ENCODE measurements at regions not wholly inside any gene's neighbourhood (a gene's known extent, or its start where the extent isn't known, plus 50 kb on each side); places are given as distances from the start of the nearest gene placed in this dataset.

DNA sequence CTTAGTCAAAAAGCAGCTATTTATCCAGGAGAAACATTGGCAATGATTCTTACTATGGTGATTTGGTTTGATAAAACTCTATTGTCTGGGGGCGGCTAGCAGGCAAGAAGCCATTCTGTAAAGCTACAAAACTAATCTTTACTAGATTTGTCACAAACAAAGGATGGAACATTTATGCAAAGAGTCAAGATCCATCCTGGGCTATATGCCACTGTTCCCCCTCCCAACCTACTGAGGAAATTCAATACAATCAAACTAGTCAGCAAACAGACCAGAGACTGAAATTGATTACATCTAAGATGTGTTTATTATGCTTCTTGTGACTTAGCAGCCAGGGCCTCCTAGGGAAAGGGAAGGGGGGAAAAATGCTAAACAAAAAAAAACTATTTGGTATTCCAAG, 397.6 kb downstream of the GPAM start:
- DNase-seq (ENCODE audit: low read depth in 1 of 2, low spot score in 1 of 2) = no peak

GRCh38 chr10:111789821-111790220, 393.7 kb downstream of the GPAM start:
- DNase-seq (ENCODE audit: low read depth in 1 of 2, low spot score in 1 of 2) = no peak

DNA sequence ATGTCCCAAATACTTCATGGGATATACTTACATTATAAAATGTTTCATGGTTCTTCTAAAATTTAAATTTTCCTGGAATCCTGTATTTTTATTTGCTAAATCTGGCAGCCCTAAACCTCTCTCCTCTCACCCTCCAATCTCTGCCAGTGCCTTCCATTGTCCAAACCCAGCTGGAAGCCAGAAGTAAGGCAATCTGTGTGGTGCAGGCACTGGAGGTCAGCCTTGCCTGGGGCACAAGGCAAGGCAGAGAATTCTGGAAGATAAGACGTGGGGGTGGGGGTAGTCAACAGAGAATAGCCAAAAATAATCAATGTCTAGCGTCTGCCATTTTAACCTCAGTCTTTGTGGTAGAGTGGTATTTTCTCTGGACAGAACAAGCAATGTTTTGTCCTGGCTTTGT, 381.7 kb downstream of the GPAM start:
- DNase-seq (ENCODE audit: low read depth in 1 of 2, low spot score in 1 of 2) = no peak

GRCh38 chr10:111804781-111805180, 378.8 kb downstream of the GPAM start:
- no peak for DNase-seq (ENCODE audit: low read depth in 1 of 2, low spot score in 1 of 2)

DNA sequence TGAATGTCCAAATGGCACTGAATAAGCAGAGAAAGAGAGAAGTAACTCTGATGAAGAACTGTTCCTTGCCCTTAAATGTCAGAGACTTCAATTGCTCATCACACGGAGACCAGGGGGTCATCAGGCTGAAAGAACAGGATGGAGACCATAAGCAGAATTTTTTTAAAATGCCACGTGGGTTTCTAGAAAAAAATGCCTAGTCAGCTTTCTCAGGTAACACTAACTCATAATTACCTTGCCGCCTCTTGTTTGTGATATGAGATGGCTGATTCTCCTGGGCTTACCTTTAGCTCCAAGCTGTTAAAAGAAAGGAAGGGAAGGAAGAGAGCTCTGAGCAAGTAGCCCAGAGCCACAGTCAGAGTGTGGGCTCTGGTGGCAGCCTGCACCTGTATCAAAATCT, 372.0 kb downstream of the GPAM start:
- no peak for DNase-seq (ENCODE audit: low read depth in 1 of 2, low spot score in 1 of 2)

DNA sequence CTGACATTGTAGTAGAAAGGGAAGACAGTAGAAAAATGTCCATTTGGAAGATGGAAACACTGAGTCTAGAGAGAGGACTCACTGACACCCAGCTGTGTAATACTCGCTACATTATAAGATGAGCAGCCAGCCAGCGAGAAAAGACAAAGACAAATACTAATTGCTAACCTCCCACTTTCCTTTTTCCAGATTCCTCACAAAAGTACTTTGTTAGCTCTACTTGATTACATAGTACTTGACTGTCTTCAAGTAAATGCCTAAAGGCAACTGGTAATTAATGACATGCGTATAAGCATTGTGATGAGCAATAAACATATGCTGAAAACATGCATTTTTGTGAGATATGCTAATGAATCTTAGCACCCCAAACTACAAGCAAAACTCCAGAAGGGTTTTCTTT, 363.1 kb downstream of the GPAM start:
- DNase-seq (ENCODE audit: low read depth in 1 of 2, low spot score in 1 of 2) = no peak

GRCh38 chr10:111821871-111822270, 361.7 kb downstream of the GPAM start:
- DNase-seq (ENCODE audit: low read depth in 1 of 2, low spot score in 1 of 2) = no peak

GRCh38 chr10:111822661-111823060, 360.9 kb downstream of the GPAM start:
- DNase-seq (ENCODE audit: low read depth in 1 of 2, low spot score in 1 of 2) = no peak

DNA sequence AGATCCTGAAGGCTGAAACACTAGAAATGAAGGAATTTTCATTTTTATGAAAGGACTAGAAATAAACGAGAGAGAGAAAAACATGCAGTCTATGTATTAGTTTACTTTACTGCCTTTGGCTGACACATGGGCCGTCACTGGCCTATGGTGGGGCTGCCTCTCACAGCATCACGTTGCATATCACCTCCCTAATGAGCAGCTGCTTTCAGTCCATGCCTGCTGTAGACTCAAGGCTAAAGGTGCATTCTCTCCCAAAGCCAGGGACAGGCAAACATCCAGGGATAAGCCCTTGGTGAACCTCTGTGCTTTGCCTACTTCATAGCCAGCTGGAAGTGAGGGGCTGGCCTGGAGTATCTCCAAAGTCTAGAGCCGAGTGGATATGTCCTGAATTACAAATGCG, 359.4 kb downstream of the GPAM start:
- no peak for DNase-seq (ENCODE audit: low read depth in 1 of 2, low spot score in 1 of 2)

DNA sequence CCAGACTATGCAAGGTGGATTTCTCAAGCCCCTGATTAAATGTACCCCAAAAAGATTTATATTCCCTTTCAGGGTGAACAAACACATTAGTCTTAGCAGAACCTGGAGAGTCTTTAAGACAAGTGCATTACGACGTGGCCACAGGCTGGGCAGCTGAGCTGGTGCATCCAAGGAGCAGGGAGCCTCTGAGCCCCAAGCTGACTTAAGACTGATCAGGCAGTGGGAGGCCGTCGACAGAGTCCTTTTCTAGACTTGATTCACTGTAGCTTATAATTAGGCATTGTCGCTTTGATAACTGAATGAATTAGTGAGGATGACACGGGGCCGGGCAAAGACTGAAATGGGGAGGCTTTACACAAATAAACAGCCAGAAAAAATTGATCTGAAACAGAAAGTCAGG, 353.2 kb downstream of the GPAM start:
- DNase-seq (ENCODE audit: low read depth in 1 of 2, low spot score in 1 of 2) = no peak

DNA sequence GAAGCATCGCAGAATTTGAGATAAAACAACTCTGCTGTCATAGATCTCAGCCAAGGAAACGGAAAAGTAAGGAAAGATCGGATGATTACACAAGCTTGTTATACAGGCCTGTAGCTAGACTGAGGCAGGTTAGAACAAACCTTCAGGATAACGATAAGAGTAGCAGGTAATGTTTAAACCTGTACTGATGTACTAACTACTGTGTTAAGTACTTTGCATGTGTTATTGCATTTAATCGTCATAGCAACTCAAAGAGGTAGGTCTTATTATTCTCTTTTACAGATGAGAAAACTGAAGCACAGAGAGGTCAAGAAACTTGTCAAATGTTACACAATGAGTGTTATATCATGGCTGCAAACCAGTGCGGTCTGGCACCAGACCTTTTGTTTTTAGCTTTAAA, 352.5 kb downstream of the GPAM start:
- DNase-seq (ENCODE audit: low read depth in 1 of 2, low spot score in 1 of 2) = no peak

DNA sequence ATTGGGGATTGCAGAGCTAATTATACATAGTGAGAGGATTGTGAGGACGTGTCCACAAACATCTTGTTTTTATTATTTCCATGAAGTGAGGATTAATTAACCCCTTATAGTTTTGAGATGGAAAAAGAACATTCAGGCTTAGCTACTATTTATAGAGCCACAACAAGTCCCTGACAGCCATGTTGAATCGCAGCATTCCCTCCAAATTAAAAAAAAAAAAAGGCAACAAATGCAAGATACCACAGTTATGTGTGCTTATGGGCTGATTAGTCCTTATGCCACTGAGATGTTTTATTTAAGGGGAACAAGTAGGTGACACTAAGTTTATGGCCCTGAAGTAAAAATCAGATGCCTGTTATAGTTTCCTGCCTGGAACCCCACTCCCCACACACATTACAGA, 350.3 kb downstream of the GPAM start:
- no peak for DNase-seq (ENCODE audit: low read depth in 1 of 2, low spot score in 1 of 2)

DNA sequence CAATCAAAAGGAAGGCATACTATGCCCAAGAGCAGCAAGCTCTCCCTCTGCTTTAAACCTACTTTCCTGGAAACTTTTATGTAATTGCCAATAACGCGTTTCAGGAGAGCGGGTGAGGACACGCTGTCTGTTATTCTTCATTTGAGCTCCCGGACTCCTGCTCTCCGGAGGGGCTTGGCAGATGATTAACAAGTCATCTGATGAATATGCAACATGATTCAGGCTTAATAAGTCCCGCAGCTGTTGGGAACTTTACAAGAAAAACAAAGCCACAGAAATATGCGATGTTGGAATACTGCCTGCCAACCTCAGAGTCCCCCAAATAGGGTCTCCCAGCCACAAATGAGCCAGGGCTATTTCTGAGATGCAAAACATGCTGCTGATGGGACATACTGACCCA, 348.0 kb downstream of the GPAM start:
- DNase-seq (ENCODE audit: low read depth in 1 of 2, low spot score in 1 of 2) = no peak

DNA sequence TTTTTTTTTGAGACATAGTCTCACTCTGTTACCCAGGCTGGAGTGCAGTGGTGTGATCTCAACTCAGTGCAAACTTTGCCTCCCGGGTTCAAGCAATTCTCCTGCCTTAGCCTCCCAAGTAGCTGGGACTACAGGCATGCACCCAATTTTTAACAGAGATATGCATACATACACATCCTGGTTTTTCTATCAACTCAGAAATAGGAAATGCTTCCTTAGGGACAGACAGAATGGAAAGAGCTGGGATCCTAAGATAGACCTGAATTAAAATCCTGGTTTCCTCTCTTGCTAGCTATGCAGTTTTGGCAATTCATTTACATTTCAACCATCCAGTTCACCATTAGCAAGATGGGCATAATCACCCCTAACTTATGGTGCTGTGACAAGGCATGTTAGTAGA, 347.5 kb downstream of the GPAM start:
- no peak for DNase-seq (ENCODE audit: low read depth in 1 of 2, low spot score in 1 of 2)

DNA sequence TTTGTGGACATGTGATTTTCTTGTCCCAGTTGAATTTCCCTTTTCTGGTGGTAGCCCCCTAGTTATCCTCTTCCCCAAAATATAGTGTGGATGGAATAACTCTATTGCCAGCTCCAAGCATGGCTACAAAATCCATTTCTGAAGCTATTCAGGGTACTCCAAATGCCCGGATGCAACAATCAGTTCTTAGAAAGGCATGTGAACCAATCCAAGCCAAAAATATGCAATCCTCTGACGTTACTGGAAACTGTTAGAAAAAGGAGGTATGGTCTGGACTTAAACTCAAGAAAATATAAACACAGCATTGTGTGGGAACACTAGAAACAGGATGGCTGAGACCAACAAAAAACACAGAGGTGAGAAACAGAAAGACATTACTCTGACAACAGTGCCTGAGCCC, 347.0 kb downstream of the GPAM start:
- DNase-seq (ENCODE audit: low read depth in 1 of 2, low spot score in 1 of 2) = no peak

DNA sequence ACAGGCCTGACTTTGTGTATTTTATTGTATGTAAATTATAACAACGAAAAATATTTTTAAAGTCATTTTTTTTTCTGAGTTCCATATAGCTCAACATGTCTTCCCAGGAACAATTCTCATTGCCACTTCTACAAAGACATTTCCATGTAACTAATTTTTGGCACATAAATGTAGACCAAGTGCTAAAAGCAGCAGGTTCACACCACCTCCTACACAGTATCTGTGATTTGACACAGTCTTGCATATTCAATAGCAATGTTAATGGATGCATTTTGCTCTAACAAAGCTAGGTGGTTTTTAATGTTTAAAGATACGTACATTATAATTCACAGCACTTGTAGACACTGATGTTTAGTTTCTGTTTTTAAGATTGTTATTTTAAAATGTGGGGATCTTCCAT, 346.5 kb downstream of the GPAM start:
- no peak for DNase-seq (ENCODE audit: low read depth in 1 of 2, low spot score in 1 of 2)

GRCh38 chr10:111837985-111838384, 345.6 kb downstream of the GPAM start:
- DNase-seq (ENCODE audit: low read depth in 1 of 2, low spot score in 1 of 2) = no peak

DNA sequence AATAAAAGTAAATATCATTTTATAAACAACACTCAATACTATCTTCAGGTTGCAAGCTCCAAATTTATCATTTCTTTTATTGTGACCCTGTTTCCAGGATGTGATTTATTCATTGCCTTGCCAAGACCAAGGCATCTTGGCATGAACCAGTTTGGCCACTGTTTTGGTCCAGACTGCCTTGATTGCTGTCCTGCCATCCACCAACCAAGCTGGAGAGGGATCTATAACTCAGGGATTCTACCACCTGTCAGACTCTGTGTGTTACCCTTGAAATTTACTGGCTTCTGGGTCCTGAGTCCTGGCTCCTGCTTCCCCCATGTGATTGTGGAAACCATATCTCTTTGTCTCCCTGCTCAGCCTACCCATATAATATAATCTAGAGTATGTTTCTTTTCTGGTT, 343.0 kb downstream of the GPAM start:
- no peak for DNase-seq (ENCODE audit: low read depth in 1 of 2, low spot score in 1 of 2)

GRCh38 chr10:111852801-111853200, 330.8 kb downstream of the GPAM start:
- DNase-seq (ENCODE audit: low read depth in 1 of 2, low spot score in 1 of 2) = no peak

DNA sequence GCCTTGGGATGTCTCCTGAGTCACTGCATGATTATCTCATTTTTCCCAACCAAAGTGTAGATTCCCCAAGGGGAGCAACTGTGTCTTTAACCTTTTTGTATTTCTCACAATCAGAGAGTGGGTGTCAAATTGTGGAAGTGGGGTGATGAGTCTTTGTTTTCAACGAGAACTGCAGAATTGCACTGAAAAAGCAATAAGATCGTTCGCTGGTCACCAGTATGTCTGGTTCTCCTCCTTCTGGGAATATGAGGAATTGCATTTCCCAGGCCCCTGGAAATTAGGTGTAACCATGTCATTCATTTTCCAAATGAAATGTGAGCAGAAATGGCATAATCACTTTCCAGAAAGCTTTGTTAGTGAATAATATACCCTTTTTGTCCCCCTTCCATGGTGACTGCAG, 326.9 kb downstream of the GPAM start:
- no peak for DNase-seq (ENCODE audit: low read depth in 1 of 2, low spot score in 1 of 2)

GRCh38 chr10:111865550-111865949, 318.0 kb downstream of the GPAM start:
- no peak for DNase-seq (ENCODE audit: low read depth in 1 of 2, low spot score in 1 of 2)

DNA sequence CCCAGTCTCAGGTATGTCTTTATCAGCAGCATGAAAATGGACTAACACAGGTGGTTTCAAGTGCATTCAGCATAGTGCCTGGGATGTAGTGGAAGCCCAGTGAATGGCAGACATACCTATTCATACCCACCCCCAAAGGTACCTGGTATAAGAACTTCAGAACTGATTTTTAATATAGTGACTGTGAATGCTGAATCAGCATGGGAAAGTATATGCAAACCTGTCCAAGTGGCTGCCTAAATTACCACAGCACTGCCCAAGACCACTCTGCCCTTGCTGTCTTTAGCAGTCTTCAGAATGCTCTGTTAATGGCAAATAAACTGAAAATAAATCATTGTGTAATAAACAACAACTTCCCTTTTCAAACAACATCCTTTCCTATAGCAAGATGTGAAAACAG, 312.1 kb downstream of the GPAM start:
- no peak for DNase-seq (ENCODE audit: low read depth in 1 of 2, low spot score in 1 of 2)

GRCh38 chr10:111872591-111872990, 311.0 kb downstream of the GPAM start:
- DNase-seq (ENCODE audit: low read depth in 1 of 2, low spot score in 1 of 2) = no peak

- no peak for DNase-seq (ENCODE audit: low read depth in 1 of 2, low spot score in 1 of 2)
These were observed 310.5 kb downstream of the GPAM start for GRCh38 chr10:111873041-111873440.
